NCI-H69 (cell line): ENCODE measurements at regions not wholly inside any gene's neighbourhood (a gene's known extent, or its start where the extent isn't known, plus 50 kb on each side); places are given as distances from the start of the nearest gene placed in this dataset.

ENCODE experiments used
- DNase-seq: peaks from one replicate; lab custom pipeline; 2025; lab: John Stamatoyannopoulos, UW

- DNase-seq = no peak
These were observed 217.9 kb downstream of the SOX4 start for GRCh38 chr6:21811484-21811883.

GRCh38 chr6:21816231-21816630 is 222.7 kb downstream of the SOX4 start:
- no peak for DNase-seq

GRCh38 chr6:21820442-21820841 is 226.9 kb downstream of the SOX4 start:
- DNase-seq = no peak

GRCh38 chr6:21823371-21823770 is 229.8 kb downstream of the SOX4 start:
- DNase-seq = no peak

- peak; percentile 87 for DNase-seq
These were observed 231.1 kb downstream of the SOX4 start for GRCh38 chr6:21824431-21825177.

- no peak for DNase-seq
These were observed 232.5 kb downstream of the SOX4 start for GRCh38 chr6:21826023-21826422.

GRCh38 chr6:21826904-21827303 is 233.4 kb downstream of the SOX4 start:
- DNase-seq = no peak

- DNase-seq = no peak
These were observed 234.1 kb downstream of the SOX4 start for GRCh38 chr6:21827425-21828202.

- DNase-seq = peak; percentile 37
These were observed 235.2 kb downstream of the SOX4 start for GRCh38 chr6:21828704-21829103.

- no peak for DNase-seq
These were observed 235.6 kb downstream of the SOX4 start for GRCh38 chr6:21829126-21829525.

GRCh38 chr6:21831521-21832291 is 238.2 kb downstream of the SOX4 start:
- DNase-seq = no peak

GRCh38 chr6:21836277-21836676 is 242.7 kb downstream of the SOX4 start:
- DNase-seq = no peak

- no peak for DNase-seq
These were observed 243.3 kb downstream of the SOX4 start for GRCh38 chr6:21836772-21837425.

- no peak for DNase-seq
These were observed 246.9 kb downstream of the SOX4 start for GRCh38 chr6:21840428-21840827.

GRCh38 chr6:21842875-21843645 is 249.5 kb downstream of the SOX4 start:
- peak; percentile 91 for DNase-seq

GRCh38 chr6:21844120-21844917 is 250.8 kb downstream of the SOX4 start:
- no peak for DNase-seq

GRCh38 chr6:21845018-21845417 is 251.5 kb downstream of the SOX4 start:
- DNase-seq = peak; percentile 48

GRCh38 chr6:21845439-21846140 is 252.0 kb downstream of the SOX4 start:
- DNase-seq = no peak

GRCh38 chr6:21846541-21847451 is 253.2 kb downstream of the SOX4 start:
- DNase-seq = peak; percentile 99
